GM23338 (cell line): ENCODE measurements at regions not wholly inside any gene's neighbourhood (a gene's known extent, or its start where the extent isn't known, plus 50 kb on each side); places are given as distances from the start of the nearest gene placed in this dataset.

ENCODE experiments used
- ATAC-seq: fragments of 200-7000 bp; cut with Tn5 transposase; 3 replicates; pipeline ENCODE4 v1.9.1; 2020
- DNase-seq: peaks from one replicate; pipeline ENCODE4 v3.0.0-alpha.2; 2015; ENCODE audit warnings: low spot score
- H2AFZ ChIP-seq: fragments of 200-600 bp; sonication (generic); 2 replicates; pipeline ENCODE4 v1.8.0; 2016; ENCODE audit warnings: antibody characterized with exemption, mild to moderate bottlenecking, moderate library complexity
- H3F3A ChIP-seq: fragments of 200-600 bp; sonication (generic); replicated peaks from 2 replicates; pipeline ENCODE4 v1.8.0; 2017; ENCODE audit warnings: antibody characterized with exemption, mixed run types, low read depth
- H3K27ac ChIP-seq: fragments of 200-600 bp; sonication (generic); 2 replicates; pipeline ENCODE4 v1.6.1; 2016; ENCODE audit warnings: low read depth
- H3K27me3 ChIP-seq: fragments of 200-600 bp; sonication (generic); 2 replicates; pipeline ENCODE4 v1.8.0; 2016; ENCODE audit warnings: mild to moderate bottlenecking, mixed run types, moderate library complexity; ENCODE audit not compliant: insufficient read depth
- H3K36me3 ChIP-seq: fragments of 200-600 bp; sonication (generic); 2 replicates; pipeline ENCODE4 v1.8.0; 2016; ENCODE audit warnings: mild to moderate bottlenecking; ENCODE audit not compliant: insufficient read depth
- H3K4me1 ChIP-seq: fragments of 200-600 bp; sonication (generic); 2 replicates; pipeline ENCODE4 v1.8.0; 2016; ENCODE audit warnings: mild to moderate bottlenecking, moderate library complexity; ENCODE audit not compliant: insufficient read depth
- H3K4me2 ChIP-seq: fragments of 200-600 bp; sonication (generic); 2 replicates; pipeline ENCODE4 v1.7.1; 2017; ENCODE audit warnings: mixed run types
- H3K4me3 ChIP-seq: fragments of 200-600 bp; sonication (generic); 2 replicates; pipeline ENCODE4 v1.6.1; 2016; ENCODE audit warnings: mixed run types
- H3K79me2 ChIP-seq: fragments of 200-600 bp; sonication (generic); replicated peaks from 2 replicates; pipeline ENCODE4 v1.8.0; 2017; ENCODE audit warnings: mild to moderate bottlenecking; ENCODE audit not compliant: insufficient read depth
- H3K9me2 ChIP-seq: fragments of 200-600 bp; sonication (generic); 2 replicates; pipeline ENCODE4 v1.8.0; 2017; ENCODE audit not compliant: insufficient read depth
- H4K20me1 ChIP-seq: fragments of 200-600 bp; sonication (generic); replicated peaks from 2 replicates; pipeline ENCODE4 v1.8.0; 2017; ENCODE audit warnings: mild to moderate bottlenecking; ENCODE audit not compliant: insufficient read depth
- H3K27ac Mint-ChIP-seq: 2 replicates; pipeline ENCODE4 v1.8.0; 2020; ENCODE audit warnings: inconsistent platforms, mild to moderate bottlenecking, moderate library complexity, mixed read lengths
- H3K27me3 Mint-ChIP-seq: 3 replicates; pipeline ENCODE4 v1.8.0; 2022; ENCODE audit warnings: low read depth, mild to moderate bottlenecking, moderate library complexity, mixed read lengths, inconsistent platforms; ENCODE audit not compliant: insufficient read depth, poor library complexity
- H3K36me3 Mint-ChIP-seq: 3 replicates; pipeline ENCODE4 v1.8.0; 2021; ENCODE audit warnings: low read depth, mild to moderate bottlenecking, inconsistent platforms, moderate library complexity, mixed read lengths
- H3K4me1 Mint-ChIP-seq: 3 replicates; pipeline ENCODE4 v1.8.0; 2020; ENCODE audit warnings: mild to moderate bottlenecking, inconsistent platforms, mixed read lengths
- H3K4me3 Mint-ChIP-seq: 3 replicates; pipeline ENCODE4 v1.8.0; 2021; ENCODE audit warnings: moderate library complexity, mild to moderate bottlenecking, inconsistent platforms, mixed read lengths
- H3K9me3 Mint-ChIP-seq: 3 replicates; pipeline ENCODE4 v1.8.0; 2020; ENCODE audit warnings: moderate library complexity, mild to moderate bottlenecking, inconsistent platforms, mixed read lengths
- CREB1 ChIP-seq: fragments of 250-450 bp; sonication (Bioruptor Pico); IDR thresholded peaks from 2 replicates; pipeline ENCODE4 v1.5.0; 2020; ENCODE audit warnings: low read depth, mild to moderate bottlenecking, moderate library complexity
- EZH2 ChIP-seq: fragments of 200-600 bp; sonication (generic); IDR thresholded peaks from one replicate; pipeline ENCODE4 v1.8.0; 2017; ENCODE audit warnings: antibody characterized with exemption, mild to moderate bottlenecking, low read depth; ENCODE audit not compliant: unreplicated experiment
- EZH2phosphoT487 ChIP-seq: fragments of 200-600 bp; sonication (generic); IDR thresholded peaks from one replicate; pipeline ENCODE4 v1.8.1; 2018; ENCODE audit warnings: antibody characterized with exemption; ENCODE audit not compliant: unreplicated experiment
- JUNB ChIP-seq: IDR thresholded peaks from one replicate; pipeline ENCODE4 v1.6.1; 2016; ENCODE audit warnings: antibody characterized with exemption; ENCODE audit not compliant: unreplicated experiment
- NANOG ChIP-seq: IDR thresholded peaks from 2 replicates; pipeline ENCODE4 v1.6.1; 2016; ENCODE audit warnings: antibody characterized with exemption, borderline replicate concordance
- REST ChIP-seq: IDR thresholded peaks from one replicate; pipeline ENCODE4 v1.6.1; 2018; ENCODE audit warnings: antibody characterized with exemption; ENCODE audit not compliant: unreplicated experiment
- STAT1 ChIP-seq: IDR thresholded peaks from one replicate; pipeline ENCODE4 v1.6.1; 2016; ENCODE audit warnings: antibody characterized with exemption; ENCODE audit not compliant: unreplicated experiment
- ZNF331 ChIP-seq: fragments of 250-450 bp; sonication (Bioruptor Pico); IDR thresholded peaks from 2 replicates; pipeline ENCODE4 v1.5.0; 2020; ENCODE audit warnings: low read depth, mild to moderate bottlenecking, moderate library complexity
- TF ChIP-seq, protein P1 (sequence below): fragments of 250-450 bp; sonication (Bioruptor Pico); IDR thresholded peaks from 2 replicates; pipeline ENCODE4 v1.5.0; 2020; ENCODE audit warnings: mild to moderate bottlenecking, moderate library complexity
- TF ChIP-seq, protein P2 (sequence below), 2 experiments: fragments of 200-600 bp in 1 of 2; sonication (generic) in 1 of 2; conservative IDR thresholded peaks; 2 replicates each; pipeline versions ENCODE4 v1.5.1 to v1.6.1; 2016 to 2017; ENCODE audit warnings: antibody characterized with exemption in 2 of 2, low read depth in 2 of 2, mild to moderate bottlenecking in 2 of 2, moderate library complexity in 1 of 2

DNA sequence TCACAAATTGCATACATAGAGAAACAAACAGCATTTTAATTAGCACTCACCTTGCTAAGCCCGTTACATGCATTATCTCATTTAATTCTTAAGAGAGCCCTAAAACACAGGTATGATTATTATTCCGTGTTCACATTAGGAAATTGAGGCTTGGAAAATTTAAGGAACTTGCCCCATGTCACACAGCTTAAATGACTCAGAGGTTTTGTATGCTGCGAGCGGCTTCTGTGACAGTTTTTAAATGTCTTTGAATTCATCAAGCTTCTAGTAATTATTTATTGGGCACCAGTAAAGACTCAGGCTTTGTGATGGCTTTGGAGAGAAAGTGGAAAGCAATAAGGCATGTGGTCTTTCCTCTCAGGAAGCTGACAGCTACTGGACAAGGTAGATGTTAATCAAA lies 166.7 kb upstream of the THBS1 start (continued):
- TF ChIP-seq, protein P1, sequence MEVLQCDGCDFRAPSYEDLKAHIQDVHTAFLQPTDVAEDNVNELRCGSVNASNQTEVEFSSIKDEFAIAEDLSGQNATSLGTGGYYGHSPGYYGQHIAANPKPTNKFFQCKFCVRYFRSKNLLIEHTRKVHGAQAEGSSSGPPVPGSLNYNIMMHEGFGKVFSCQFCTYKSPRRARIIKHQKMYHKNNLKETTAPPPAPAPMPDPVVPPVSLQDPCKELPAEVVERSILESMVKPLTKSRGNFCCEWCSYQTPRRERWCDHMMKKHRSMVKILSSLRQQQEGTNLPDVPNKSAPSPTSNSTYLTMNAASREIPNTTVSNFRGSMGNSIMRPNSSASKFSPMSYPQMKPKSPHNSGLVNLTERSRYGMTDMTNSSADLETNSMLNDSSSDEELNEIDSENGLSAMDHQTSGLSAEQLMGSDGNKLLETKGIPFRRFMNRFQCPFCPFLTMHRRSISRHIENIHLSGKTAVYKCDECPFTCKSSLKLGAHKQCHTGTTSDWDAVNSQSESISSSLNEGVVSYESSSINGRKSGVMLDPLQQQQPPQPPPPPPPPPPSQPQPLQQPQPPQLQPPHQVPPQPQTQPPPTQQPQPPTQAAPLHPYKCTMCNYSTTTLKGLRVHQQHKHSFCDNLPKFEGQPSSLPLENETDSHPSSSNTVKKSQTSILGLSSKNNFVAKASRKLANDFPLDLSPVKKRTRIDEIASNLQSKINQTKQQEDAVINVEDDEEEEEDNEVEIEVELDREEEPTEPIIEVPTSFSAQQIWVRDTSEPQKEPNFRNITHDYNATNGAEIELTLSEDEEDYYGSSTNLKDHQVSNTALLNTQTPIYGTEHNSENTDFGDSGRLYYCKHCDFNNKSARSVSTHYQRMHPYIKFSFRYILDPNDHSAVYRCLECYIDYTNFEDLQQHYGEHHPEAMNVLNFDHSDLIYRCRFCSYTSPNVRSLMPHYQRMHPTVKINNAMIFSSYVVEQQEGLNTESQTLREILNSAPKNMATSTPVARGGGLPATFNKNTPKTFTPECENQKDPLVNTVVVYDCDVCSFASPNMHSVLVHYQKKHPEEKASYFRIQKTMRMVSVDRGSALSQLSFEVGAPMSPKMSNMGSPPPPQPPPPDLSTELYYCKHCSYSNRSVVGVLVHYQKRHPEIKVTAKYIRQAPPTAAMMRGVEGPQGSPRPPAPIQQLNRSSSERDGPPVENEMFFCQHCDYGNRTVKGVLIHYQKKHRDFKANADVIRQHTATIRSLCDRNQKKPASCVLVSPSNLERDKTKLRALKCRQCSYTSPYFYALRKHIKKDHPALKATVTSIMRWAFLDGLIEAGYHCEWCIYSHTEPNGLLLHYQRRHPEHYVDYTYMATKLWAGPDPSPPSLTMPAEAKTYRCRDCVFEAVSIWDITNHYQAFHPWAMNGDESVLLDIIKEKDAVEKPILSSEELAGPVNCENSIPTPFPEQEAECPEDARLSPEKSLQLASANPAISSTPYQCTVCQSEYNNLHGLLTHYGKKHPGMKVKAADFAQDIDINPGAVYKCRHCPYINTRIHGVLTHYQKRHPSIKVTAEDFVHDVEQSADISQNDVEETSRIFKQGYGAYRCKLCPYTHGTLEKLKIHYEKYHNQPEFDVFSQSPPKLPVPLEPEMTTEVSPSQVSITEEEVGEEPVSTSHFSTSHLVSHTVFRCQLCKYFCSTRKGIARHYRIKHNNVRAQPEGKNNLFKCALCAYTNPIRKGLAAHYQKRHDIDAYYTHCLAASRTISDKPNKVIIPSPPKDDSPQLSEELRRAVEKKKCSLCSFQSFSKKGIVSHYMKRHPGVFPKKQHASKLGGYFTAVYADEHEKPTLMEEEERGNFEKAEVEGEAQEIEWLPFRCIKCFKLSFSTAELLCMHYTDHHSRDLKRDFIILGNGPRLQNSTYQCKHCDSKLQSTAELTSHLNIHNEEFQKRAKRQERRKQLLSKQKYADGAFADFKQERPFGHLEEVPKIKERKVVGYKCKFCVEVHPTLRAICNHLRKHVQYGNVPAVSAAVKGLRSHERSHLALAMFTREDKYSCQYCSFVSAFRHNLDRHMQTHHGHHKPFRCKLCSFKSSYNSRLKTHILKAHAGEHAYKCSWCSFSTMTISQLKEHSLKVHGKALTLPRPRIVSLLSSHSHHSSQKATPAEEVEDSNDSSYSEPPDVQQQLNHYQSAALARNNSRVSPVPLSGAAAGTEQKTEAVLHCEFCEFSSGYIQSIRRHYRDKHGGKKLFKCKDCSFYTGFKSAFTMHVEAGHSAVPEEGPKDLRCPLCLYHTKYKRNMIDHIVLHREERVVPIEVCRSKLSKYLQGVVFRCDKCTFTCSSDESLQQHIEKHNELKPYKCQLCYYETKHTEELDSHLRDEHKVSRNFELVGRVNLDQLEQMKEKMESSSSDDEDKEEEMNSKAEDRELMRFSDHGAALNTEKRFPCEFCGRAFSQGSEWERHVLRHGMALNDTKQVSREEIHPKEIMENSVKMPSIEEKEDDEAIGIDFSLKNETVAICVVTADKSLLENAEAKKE (CRISPR knock-in tag) = no peak
- TF ChIP-seq REST = no peak

GRCh38 chr15:39415634-39416033 lies 165.2 kb upstream of the THBS1 start:
- H3K36me3 Mint-ChIP-seq = peaks cover 10% of the 10 kb centered on the region
- H3K4me3 ChIP-seq = no peak overlapping the region
- no peak overlapping the region for H3K4me3 Mint-ChIP-seq
- H3K36me3 ChIP-seq = no peaks in the 10 kb centered on the region
- no peak overlapping the region for H3K4me2 ChIP-seq
- H3F3A ChIP-seq = no peaks in the 10 kb centered on the region
- H3K9me3 Mint-ChIP-seq = peaks cover 16% of the 10 kb centered on the region; the same call in 2 of the 3 replicates
- ATAC-seq = no peak
- no peak overlapping the region for H3K27ac Mint-ChIP-seq
- 0 out of 2 replicates have a peak, but pooled peaks cover 4% of the 10 kb centered on the region for H3K9me2 ChIP-seq
- no peaks in the 10 kb centered on the region for H3K79me2 ChIP-seq
- peaks cover 6% of the 10 kb centered on the region; the same call in 1 of the 2 replicates for H3K4me1 ChIP-seq
- H2AFZ ChIP-seq = no peak overlapping the region
- no peak for DNase-seq
- no peak overlapping the region for H3K27ac ChIP-seq
- no peaks in the 10 kb centered on the region for H4K20me1 ChIP-seq
- H3K27me3 Mint-ChIP-seq = peaks cover 4% of the 10 kb centered on the region
- H3K27me3 ChIP-seq = no peaks in the 10 kb centered on the region
- H3K4me1 Mint-ChIP-seq = peaks cover 8% of the 10 kb centered on the region
- no peak for TF ChIP-seq NANOG
- TF ChIP-seq ZNF331 = no peak
- TF ChIP-seq STAT1 = no peak
- no peak for TF ChIP-seq EZH2
- no peak for TF ChIP-seq CREB1 (CRISPR knock-in tag)
- no peak for TF ChIP-seq JUNB
- TF ChIP-seq, protein P2, sequence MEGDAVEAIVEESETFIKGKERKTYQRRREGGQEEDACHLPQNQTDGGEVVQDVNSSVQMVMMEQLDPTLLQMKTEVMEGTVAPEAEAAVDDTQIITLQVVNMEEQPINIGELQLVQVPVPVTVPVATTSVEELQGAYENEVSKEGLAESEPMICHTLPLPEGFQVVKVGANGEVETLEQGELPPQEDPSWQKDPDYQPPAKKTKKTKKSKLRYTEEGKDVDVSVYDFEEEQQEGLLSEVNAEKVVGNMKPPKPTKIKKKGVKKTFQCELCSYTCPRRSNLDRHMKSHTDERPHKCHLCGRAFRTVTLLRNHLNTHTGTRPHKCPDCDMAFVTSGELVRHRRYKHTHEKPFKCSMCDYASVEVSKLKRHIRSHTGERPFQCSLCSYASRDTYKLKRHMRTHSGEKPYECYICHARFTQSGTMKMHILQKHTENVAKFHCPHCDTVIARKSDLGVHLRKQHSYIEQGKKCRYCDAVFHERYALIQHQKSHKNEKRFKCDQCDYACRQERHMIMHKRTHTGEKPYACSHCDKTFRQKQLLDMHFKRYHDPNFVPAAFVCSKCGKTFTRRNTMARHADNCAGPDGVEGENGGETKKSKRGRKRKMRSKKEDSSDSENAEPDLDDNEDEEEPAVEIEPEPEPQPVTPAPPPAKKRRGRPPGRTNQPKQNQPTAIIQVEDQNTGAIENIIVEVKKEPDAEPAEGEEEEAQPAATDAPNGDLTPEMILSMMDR (conservative IDR thresholded peaks at IDR 0.05; ENCODE audit: low read depth in 2 of 2) = no peak
- no peak for TF ChIP-seq EZH2phosphoT487
- TF ChIP-seq REST = no peak
